Smooth muscle cell (in vitro differentiated cells): ENCODE measurements at regions not wholly inside any gene's neighbourhood (a gene's known extent, or its start where the extent isn't known, plus 50 kb on each side); places are given as distances from the start of the nearest gene placed in this dataset.

Experiments used
- DNase-seq: peaks from one replicate; lab custom pipeline; 2025; ENCODE audit not compliant: unreplicated experiment; lab: John Stamatoyannopoulos, UW
- H2AFZ ChIP-seq: fragments of 200-600 bp; sonication (generic); 2 replicates; pipeline ENCODE4 v1.6.0; 2016; ENCODE audit warnings: antibody characterized with exemption, low read depth, mild to moderate bottlenecking
- H3F3A ChIP-seq: fragments of 200-600 bp; sonication (generic); 2 replicates; pipeline ENCODE4 v1.6.0; 2017; ENCODE audit warnings: antibody characterized with exemption, low read depth
- H3K27ac ChIP-seq: fragments of 200-600 bp; sonication (generic); 2 replicates; pipeline ENCODE4 v1.5.1; 2016; ENCODE audit warnings: low read depth, mild to moderate bottlenecking
- H3K27me3 ChIP-seq: fragments of 200-600 bp; sonication (generic); 2 replicates; pipeline ENCODE4 v1.6.1; 2016; ENCODE audit warnings: low read depth, mild to moderate bottlenecking
- H3K36me3 ChIP-seq: fragments of 200-600 bp; sonication (generic); 2 replicates; pipeline ENCODE4 v1.5.1; 2016; ENCODE audit warnings: low read depth
- H3K4me1 ChIP-seq: fragments of 200-600 bp; sonication (generic); 2 replicates; pipeline ENCODE4 v1.5.1; 2016; ENCODE audit warnings: low read depth
- H3K4me2 ChIP-seq: fragments of 200-600 bp; sonication (generic); 2 replicates; pipeline ENCODE4 v1.6.0; 2016; ENCODE audit warnings: mild to moderate bottlenecking
- H3K4me3 ChIP-seq: fragments of 200-600 bp; sonication (generic); 2 replicates; pipeline ENCODE4 v1.5.1; 2016; ENCODE audit warnings: mild to moderate bottlenecking
- H3K79me2 ChIP-seq: fragments of 200-600 bp; sonication (generic); 2 replicates; pipeline ENCODE4 v1.6.0; 2016; ENCODE audit warnings: low read depth, mild to moderate bottlenecking
- H3K9ac ChIP-seq: fragments of 200-600 bp; sonication (generic); 2 replicates; pipeline ENCODE4 v1.6.0; 2016; ENCODE audit warnings: low read depth
- H3K9me3 ChIP-seq: fragments of 200-600 bp; sonication (generic); replicated peaks from 2 replicates; pipeline ENCODE4 v1.5.1; 2016; ENCODE audit warnings: low read depth
- H4K20me1 ChIP-seq: fragments of 200-600 bp; sonication (generic); 2 replicates; pipeline ENCODE4 v1.6.0; 2016; ENCODE audit warnings: low read depth
- CTCF ChIP-seq: fragments of 200-600 bp; sonication (generic); IDR thresholded peaks from 2 replicates; pipeline ENCODE4 v1.5.1; 2017; ENCODE audit warnings: borderline replicate concordance, mild to moderate bottlenecking, antibody characterized with exemption; ENCODE audit not compliant: insufficient read depth, poor library complexity, severe bottlenecking
- WGBS: methylation state at CpG from one replicate; pipeline ENCODE4 v1.1.7; 2016; ENCODE audit warnings: low lambda C conversion rate; 5-methylcytosine and 5-hydroxymethylcytosine counted together

- Histone ChIP-seq H3K9ac (no peak overlapping the region), H4K20me1 (no peaks in the 10 kb centered on the region), H3K79me2 (no peaks in the 10 kb centered on the region), H3K4me1 (no peaks in the 10 kb centered on the region), H3K9me3 (no peaks in the 10 kb centered on the region), H3K36me3 (no peaks in the 10 kb centered on the region), H3K4me3 (no peak overlapping the region), H3K27ac (no peak overlapping the region), H3K27me3 (no peaks in the 10 kb centered on the region), H3K4me2 (no peak overlapping the region), H3F3A (no peaks in the 10 kb centered on the region), H2AFZ (no peak overlapping the region)
- WGBS = 85% methylated on average over 5 of the region's 5 CpGs
- no peak for DNase-seq
- TF ChIP-seq CTCF = no peak
These were observed 145.8 kb upstream of the SAMSN1 start for GRCh38 chr21:14691914-14692313.

- H4K20me1 ChIP-seq = no peaks in the 10 kb centered on the region
- no peak for TF ChIP-seq CTCF
These were observed 144.8 kb upstream of the SAMSN1 start for GRCh38 chr21:14690886-14691285.

GRCh38 chr21:14688936-14689335 lies 142.8 kb upstream of the SAMSN1 start:
- Histone ChIP-seq H4K20me1 (no peaks in the 10 kb centered on the region), H3K27ac (no peak overlapping the region), H3K4me3 (no peak overlapping the region), H3K36me3 (no peaks in the 10 kb centered on the region), H3K4me2 (no peak overlapping the region), H3K79me2 (no peaks in the 10 kb centered on the region), H3K9ac (no peak overlapping the region), H2AFZ (no peak overlapping the region), H3F3A (no peaks in the 10 kb centered on the region), H3K27me3 (no peaks in the 10 kb centered on the region), H3K4me1 (no peaks in the 10 kb centered on the region), H3K9me3 (no peaks in the 10 kb centered on the region)
- TF ChIP-seq CTCF = no peak
- WGBS = 97% methylated on average over 3 of the region's 3 CpGs
- no peak for DNase-seq

More at GRCh38 chr21:14690886-14691285, 144.8 kb upstream of the SAMSN1 start:
- no peaks in the 10 kb centered on the region for H3K79me2 ChIP-seq
- H3K36me3 ChIP-seq = no peaks in the 10 kb centered on the region
- H3K9ac ChIP-seq = no peak overlapping the region
- H3K4me3 ChIP-seq = no peak overlapping the region
- no peak for DNase-seq
- H3K9me3 ChIP-seq = no peaks in the 10 kb centered on the region
- H3F3A ChIP-seq = no peaks in the 10 kb centered on the region
- no peak overlapping the region for H2AFZ ChIP-seq
- no peaks in the 10 kb centered on the region for H3K4me1 ChIP-seq
- no peak overlapping the region for H3K4me2 ChIP-seq
- no peaks in the 10 kb centered on the region for H3K27me3 ChIP-seq
- 90% methylated on average over 2 of the region's 2 CpGs for WGBS
- no peak overlapping the region for H3K27ac ChIP-seq

GRCh38 chr21:14688412-14688811 lies 142.3 kb upstream of the SAMSN1 start:
- no peak overlapping the region for H3K4me3 ChIP-seq
- H3K36me3 ChIP-seq = no peaks in the 10 kb centered on the region
- no peaks in the 10 kb centered on the region for H3K79me2 ChIP-seq
- H3K4me1 ChIP-seq = no peaks in the 10 kb centered on the region
- DNase-seq = no peak
- no peaks in the 10 kb centered on the region for H3K27me3 ChIP-seq
- H2AFZ ChIP-seq = no peak overlapping the region
- TF ChIP-seq CTCF = no peak
- H3K4me2 ChIP-seq = no peak overlapping the region
- WGBS = 87% methylated on average over 3 of the region's 3 CpGs
- H3F3A ChIP-seq = no peaks in the 10 kb centered on the region
- no peaks in the 10 kb centered on the region for H3K9me3 ChIP-seq
- peak overlapping the region; percentile 2 for H3K27ac ChIP-seq
- no peak overlapping the region for H3K9ac ChIP-seq
- H4K20me1 ChIP-seq = no peaks in the 10 kb centered on the region
